HG02642 (cell line): ENCODE measurements at regions not wholly inside any gene's neighbourhood (a gene's known extent, or its start where the extent isn't known, plus 50 kb on each side); places are given as distances from the start of the nearest gene placed in this dataset.
"Not testable (repeated sequence)": the region's sequence is repeated elsewhere in the genome, so short reads cannot be mapped to it uniquely, and the experiment has no call there.

Experiments used
- ATAC-seq: cut with Tn5 transposase; IDR thresholded peaks from one replicate; pipeline ENCODE4 v1.9.1; 2021; ENCODE audit warnings: mild to moderate bottlenecking; ENCODE audit not compliant: unreplicated experiment, poor library complexity

DNA sequence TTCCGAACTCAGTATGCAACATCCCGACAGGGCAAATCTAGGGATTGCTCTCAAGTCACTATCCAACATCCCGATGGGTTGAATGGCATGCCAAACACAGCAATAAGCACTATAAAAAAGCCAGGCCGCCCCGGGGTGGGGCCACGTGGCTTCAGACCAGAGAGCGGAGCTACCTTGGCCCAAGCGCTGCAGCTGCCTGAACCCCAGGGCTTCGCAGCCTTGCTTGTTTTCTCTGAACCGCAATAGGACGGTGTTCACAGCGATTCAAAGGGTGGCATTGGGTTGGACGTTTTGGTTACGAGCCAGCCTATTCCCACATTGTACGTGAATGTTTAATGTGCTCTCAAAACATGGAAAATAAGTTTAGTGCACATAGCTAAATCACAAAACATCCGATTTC lies 161.0 kb downstream of the SYT15 start:
- not testable (repeated sequence) for ATAC-seq

DNA sequence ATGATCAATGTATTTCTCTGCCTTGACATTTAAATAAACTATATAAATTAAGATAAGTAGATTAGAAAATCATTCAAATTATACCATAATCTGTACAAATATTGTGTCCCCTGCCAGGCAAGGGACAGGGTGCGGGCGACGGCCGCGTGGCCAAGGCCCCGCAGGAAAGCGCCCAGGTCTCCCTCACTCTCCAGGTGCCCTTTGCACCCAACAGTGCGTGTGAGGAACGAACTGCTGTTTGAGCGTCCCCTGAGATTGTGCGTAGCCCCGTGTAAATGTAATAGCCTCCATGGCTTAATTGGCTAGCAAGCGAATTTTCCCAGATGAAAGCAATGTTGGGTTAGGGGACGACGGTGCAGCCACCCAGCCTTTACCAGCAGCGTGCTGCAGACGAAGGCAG lies 161.4 kb downstream of the SYT15 start:
- not testable (repeated sequence) for ATAC-seq

DNA sequence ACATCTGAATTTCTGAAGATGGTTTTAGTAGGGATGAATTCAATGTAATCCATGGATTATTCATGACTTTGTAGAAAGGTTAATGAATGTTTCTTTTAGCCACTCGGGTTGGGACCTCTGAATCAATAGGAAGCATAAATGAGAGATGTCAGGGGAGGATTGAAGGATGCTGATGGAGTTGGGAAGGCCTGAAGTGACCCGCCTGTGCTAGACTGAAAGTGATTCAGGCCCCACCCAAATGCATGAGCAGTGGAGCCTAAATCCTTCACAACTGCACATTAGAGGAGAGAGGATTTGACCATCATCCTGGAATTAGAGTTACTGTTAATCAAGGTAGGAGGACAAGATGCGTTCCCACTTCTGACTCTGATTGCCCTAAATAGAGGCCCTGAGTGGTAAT lies 162.2 kb upstream of the PTPN20 start:
- ATAC-seq, result not testable (repeated sequence)

DNA sequence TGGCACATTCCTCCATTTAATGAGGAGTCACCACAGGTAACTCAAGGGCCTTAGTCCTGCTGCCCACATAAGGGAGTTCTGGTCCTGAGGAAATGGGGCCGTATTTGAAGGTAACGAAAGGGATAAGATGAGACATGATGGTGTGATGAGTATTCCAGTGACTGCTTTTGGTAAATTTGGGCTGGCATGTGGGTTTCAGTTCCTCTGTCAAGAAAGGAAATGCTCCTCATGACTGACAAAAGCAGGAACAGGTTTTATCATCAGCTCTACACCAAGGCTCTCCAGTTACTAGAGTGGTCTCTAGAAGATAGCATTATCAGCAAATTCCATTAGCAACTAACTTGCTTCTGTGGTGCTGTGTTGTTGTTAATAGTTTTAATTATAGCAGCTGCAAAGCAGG lies 161.8 kb upstream of the PTPN20 start:
- ATAC-seq, result peak; percentile 48

DNA sequence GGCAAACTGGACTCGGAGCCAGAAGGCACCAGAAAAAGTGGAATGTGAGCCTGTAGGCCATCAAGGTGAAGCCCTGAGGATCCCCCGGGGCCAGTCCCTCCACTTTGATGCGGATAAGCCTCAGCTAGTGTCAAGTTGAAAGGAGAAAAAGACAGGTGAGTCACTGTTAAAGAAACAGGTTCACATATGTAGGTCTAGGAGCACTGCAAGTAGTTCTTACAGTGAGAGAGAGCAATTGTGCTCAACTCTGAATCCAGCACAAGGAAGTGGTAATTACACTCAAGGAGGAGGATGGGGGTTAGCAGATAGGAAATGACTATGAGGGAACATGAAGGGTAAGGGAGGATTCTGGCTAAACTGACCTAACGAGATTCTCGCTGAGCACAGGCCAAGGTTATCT lies 157.5 kb upstream of the PTPN20 start:
- ATAC-seq, result not testable (repeated sequence)

DNA sequence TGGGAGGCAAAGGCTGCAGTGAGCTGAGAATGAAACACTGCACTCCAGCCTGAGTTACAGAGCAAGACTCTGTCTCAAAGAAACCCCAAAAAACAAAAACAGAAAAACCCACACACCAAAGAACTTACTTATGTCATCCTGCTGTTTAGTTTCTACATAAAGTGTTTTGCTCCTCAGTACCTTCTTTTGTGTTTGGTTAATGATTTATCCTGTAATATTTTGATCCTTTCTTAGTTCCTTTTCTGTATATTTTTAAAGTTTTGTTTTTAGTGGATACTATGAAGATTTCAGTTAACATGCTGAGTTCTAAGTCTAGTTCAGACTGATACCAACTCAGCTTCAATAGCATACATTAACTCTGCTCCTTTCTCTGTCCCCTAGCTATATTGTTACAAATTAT lies 149.8 kb upstream of the PTPN20 start:
- peak; percentile 81 for ATAC-seq

DNA sequence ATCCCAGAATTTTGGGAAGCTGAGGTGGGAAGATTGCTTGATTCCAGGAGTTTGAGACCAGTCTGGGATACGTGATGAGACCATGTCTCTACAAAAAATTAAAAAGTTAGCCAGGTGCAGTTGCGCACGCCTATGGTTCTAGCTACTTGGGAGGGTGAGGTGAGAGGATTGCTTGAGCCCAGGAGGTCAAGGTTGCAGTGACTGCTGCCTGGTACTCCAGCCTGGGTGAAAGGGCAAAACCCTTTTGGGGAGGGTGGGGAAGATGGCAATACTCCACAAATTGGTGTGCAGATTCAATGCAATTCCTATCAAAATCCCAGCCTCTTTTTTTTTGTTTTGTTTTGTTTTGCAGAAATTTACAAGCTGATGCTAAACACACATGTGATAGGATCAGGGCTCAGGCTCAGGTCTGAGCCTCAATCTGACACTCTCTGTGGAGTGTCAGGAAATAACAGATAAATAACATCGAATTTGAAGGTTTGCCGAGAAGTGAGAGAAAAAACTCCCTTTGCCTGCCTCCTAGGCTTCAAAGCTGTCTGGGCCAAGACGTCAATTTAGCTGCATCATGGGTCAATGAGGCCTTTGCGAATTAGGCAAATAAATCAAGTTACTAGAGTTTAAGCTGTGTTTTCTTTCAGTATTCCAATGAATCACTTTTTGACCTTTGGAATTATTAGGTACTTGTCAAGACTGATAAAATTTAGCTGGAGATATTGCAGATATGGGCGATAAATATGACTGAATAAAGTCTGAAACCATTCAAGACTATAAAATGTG lies 142.5 kb upstream of the PTPN20 start:
- not testable (repeated sequence) for ATAC-seq

DNA sequence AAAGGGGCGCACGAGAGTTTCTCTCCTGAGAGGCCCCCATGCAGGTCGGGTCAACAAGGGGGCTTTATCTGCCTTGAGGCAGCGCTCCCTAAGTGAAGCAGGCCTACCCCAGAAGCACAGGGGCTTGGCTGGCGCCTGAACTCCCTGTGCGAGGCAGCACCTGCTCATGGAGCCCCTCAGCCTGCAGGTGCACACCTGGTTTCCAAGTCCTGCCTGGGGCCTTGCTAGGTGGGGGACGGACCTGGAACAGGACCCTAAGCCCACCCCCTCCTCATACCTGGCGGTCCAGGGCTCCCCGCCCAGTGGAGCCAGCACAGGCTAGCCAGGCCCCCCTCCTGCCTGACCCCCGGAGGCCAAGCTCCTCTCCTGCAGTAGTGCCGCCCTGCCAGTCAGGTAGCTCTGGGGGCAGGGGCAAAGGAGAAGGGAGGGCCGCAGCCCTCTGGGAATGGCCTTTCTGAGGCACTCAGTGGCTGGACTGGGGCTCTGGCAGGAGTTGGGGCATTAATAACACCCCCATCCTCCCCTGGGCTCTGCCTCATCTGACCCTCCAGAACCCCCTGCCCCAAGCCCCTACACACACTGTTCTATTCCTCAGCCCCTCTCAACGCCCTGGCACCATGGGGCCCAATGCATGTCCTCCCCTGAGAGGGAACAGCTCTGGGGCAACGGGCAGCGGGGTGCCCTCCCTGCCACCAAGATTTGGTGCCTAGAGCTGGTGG lies 137.9 kb upstream of the PTPN20 start:
- ATAC-seq, result not testable (repeated sequence)

DNA sequence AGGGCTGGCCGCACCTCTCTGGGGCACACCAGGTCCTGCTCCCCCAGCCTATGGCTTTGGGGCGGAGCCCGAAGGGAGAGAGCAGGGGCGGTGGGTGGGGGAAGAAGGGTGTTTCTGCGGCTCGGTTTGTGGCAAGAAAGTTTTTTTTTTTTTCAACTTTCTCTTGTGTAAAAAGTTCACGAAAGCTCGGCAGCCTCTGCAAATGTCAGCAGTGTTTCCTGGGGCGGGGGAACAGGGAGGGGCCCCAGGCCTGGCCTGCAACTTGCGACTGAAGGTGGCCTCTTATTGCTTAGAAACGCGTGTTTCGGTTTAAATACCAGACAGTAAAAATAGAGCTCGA lies 137.4 kb upstream of the PTPN20 start:
- ATAC-seq, result not testable (repeated sequence)

DNA sequence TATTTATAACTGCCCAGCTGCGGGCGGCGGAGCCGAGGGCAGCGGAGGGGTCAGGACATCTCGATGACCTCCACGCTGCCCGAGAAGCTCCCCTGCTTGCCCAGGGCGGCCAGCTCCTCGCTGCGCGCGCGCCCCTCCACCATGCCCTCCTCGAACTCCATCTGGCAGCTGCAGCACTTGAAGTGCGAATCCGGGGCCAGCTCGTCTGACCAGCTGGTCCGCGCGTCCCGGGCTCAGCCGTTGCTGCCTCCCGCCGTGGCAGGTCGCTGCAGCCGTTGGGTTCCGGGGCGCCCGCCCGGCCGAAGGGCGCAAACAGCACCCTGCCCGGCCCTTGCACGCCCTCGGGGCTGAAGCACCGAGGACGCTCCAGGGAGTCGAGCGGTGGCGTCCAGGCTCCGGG lies 136.9 kb upstream of the PTPN20 start:
- not testable (repeated sequence) for ATAC-seq

DNA sequence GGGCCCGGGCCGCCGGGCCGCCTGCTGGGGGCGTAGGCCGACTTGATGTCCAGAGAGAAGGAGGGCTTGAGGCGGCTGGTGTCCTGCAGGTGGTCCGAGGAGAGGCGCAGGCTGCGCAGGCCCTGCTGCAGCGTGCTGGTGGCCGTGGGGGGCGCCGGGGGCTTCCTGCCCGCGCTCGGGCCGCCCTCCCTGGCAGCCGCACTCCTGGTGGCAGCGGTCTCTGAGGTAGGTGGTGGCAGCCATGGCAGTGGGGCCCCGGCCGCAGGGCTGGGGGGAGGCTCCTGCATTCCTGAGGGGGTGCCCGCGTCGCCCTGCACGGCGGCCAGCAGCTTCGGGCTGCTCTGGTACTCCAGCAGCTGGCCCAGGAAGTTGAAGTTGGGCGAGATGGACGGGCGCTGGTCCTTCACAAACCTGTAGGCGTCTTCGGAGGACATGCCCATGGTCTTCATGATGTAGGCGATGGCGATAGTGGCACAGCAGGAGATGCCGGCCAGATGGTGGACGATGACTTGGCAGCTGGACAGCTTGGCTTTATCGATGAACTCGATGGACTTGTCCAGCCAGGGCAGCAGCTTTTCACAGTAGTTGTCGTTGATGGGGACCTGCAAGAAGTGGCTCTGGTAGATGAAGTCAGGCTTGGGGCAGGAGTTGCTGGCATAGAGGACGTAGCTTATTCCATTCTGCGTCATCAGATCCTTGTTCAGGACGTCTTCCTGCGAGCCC lies 136.1 kb upstream of the PTPN20 start:
- ATAC-seq, result not testable (repeated sequence)

DNA sequence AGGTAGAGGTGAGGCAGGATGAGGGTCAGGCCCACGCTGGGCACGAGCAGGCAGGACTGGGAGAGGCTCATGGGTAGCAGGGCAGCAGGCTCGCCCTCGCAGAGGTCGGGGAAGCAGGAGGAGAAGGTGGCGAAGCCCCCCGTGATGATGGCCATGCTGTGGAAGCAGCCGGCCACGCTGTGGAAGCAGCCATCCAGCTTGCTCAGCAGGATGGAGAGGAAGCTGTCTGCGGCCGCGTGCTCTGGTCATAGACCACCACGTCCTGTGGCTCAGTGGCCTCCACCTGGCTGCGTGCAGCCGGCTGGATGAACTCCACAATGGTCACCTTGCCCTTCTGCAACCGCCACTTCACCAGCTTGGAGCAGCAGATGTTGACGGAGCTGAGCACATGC lies 135.6 kb upstream of the PTPN20 start:
- ATAC-seq, result not testable (repeated sequence)

DNA sequence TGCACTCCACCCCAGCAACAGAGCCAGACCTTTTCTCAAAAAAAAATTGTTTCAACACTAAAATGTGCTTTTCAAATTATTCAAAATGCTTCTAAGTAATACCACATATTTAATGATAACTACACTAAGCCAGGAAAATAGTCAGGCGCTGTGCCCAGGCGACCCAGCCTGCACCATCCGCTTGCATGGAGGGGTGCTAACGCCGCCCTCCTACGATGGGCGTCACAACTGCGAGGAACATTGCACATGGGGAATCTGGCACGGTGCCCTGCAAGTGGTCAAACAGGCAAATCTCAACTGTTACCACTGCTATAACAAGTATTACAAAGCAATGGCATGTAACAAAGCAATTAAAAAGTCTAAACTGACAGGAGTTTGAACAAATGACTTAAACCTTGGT lies 131.7 kb upstream of the PTPN20 start:
- not testable (repeated sequence) for ATAC-seq

DNA sequence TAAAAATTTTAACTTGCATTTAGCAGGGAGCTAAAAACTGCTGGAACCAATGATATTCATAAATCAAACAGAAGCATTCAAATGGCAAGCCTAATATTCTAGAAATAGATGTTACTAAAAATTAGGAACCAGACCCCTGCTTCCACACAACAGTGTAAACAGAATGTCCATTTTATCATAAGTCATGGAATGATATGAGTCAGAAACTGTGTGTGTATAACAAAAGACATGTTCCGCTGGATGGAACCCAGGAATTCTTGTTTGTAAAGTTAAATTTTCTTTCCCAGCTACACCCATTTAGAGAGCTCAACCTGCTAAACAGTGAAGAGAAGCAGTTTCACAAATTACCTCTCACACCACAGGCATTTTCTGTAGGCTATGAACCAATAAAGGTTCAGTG lies 131.1 kb upstream of the PTPN20 start:
- not testable (repeated sequence) for ATAC-seq

DNA sequence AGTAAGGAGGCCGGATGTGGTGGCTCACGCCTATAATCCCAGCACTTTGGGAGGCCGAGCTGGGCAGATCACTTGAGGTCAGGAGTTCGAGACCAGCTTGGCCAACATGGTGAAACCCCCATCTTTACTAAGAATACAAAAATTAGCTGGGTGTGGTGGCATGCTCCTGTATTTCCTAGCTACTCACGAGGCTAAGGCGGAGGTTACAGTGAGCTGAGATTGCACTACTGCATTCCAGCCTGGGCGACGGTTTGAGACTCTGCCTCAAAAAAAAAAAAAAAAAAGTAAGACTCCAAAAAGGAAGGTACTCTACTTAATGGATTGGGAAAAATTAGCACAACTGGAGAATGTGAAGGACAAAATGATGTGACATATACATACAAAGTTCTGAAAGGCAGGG lies 130.2 kb upstream of the PTPN20 start:
- not testable (repeated sequence) for ATAC-seq

DNA sequence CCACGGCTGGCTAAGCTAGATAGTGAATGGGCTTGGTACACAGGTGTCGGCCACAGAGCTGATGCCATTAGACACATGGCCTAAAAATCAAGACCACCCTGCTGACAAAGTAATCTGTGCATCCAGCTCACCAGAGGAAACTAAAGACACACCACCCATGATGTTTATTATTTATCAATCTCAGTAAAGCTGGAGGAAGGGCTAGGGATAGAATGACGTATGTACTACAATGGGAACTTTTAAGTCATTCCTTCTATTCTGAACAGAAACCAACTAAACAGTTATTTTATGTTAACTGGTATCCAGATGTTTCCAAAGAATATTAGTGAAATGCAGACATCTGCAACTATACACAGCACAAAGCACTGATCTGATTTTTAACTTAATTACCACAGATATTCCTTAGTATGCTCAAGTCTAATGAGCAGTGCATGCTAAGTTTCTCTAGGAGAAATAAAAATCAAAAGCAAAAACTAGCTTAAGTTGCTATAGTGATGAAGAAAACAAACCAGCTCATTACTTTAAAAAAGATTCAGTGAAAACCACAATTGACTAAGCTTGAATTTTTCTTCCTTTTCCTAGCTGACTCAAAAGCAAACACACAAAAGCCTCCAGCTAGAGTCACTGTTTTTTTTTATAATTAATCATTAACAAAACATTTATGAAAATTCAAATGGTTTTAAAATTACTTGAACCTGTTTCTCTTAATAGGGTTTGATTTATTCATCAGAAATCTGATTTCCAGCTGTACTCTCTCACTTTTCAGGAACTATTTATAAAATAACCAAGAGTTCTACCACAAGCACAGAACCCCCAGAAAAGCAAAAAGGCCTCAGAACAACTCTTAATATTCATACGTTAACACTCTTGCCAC lies 129.0 kb upstream of the PTPN20 start:
- not testable (repeated sequence) for ATAC-seq

DNA sequence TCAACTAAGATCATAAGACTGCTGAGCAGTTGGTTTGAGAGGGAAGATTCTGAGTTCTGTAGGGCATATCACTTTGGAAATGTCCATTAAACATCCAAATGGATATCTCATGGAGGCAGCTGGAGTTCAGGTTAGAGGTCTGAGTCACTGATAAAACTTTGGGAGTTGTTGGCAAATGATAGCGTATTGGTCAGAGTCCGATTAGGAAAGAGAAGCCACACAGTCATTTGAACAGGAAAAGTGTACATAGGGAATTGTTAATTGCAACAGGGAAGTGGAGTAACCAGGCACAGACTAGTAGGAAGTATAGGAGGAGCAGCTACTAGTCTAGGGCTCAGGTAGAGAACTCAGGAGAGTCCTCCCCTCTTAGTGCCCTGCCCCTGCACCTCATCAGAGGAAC lies 126.6 kb upstream of the PTPN20 start:
- ATAC-seq, result not testable (repeated sequence)

DNA sequence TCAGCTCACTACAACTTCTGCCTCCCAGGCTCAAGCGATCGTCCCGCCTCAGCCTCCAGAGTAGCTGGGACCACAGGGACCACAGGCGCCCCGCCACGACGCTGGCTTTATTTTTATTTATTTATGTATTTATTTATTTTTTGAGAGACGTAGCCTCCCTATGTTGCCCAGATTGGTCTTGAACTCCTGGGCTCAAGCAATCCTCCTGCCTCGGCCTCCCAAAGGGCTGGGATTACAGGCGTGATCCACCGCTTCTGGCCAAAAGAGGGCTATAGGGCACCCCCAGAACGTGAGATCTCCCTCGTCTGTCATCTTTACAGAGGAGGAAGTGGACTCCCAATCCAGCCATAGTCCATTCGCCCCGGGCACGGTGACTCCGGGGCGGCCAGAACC lies 125.1 kb upstream of the PTPN20 start:
- ATAC-seq, result not testable (repeated sequence)

DNA sequence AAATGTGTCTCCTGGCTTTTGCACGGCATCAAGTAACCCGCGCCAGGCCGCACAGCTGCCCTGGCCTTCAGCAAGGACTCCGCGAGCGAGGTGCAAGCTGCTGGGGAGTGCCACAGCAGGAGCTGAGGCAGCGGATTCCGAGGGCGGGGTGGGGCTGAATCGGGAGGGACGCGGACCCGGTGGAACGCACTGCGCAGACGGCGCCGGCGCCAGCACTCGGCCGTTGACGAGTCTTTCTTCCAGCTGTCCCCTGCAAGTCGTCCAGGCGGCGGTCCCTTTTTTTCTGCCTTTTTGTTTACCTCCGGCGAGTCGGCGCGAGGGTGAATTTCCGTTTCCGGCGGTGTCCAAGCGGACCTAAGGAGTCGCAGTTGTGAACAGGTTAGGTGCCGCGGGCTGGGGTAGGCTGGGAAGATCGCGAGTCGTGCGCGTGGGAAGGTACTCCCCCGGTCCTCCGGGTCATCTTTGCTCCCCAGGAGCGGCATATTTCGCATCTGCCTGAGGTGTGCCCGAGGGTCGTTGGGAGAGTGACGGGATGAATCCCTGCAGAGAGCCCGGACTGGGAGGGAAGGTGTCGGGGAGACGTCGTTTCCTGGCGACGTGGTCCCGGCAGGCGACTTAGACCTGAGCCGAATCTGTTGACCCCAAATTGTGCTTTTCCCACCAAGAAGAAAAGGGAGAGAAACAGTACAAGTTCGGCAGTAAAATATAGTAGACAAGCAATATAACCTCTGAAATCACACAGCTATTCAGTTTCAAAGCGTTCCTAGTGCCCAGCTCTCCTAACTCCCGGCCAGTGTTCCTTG lies 124.5 kb upstream of the PTPN20 start:
- peak; percentile 90 for ATAC-seq

DNA sequence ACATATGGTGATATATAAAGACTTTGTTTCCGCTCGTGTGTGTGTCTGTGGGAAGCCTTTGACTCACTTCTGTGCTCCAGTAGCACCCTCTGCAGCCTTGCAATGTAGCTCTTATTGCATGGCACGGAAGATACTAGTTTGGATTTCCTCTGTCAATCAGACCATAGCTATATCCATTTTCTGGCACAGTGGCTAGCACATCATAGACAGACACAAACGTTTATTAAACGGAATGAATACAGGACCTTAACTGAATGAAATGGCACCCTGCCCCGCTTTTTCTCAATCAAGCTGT lies 124.0 kb upstream of the PTPN20 start:
- ATAC-seq, result no peak
